SU-DHL-6 (cell line): ENCODE measurements at regions not wholly inside any gene's neighbourhood (a gene's known extent, or its start where the extent isn't known, plus 50 kb on each side); places are given as distances from the start of the nearest gene placed in this dataset.

ENCODE experiments used
- H2AFZ ChIP-seq: fragments of 200-600 bp; sonication (generic); 2 replicates; pipeline ENCODE4 v1.6.1; 2014; ENCODE audit warnings: low read depth, mild to moderate bottlenecking, moderate library complexity, mixed read lengths, antibody characterized with exemption, low read length; ENCODE audit not compliant: severe bottlenecking
- H3F3A ChIP-seq: fragments of 200-600 bp; shearing (Covaris generic); 2 replicates; pipeline ENCODE4 v1.6.0; 2016; ENCODE audit warnings: antibody characterized with exemption, mild to moderate bottlenecking; ENCODE audit not compliant: insufficient read depth
- H3K27ac ChIP-seq: fragments of 200-600 bp; sonication (generic); 2 replicates; pipeline ENCODE4 v1.5.1; 2016; ENCODE audit warnings: low read depth, mild to moderate bottlenecking, low read length, moderate library complexity, mixed read lengths
- H3K27me3 ChIP-seq: fragments of 200-600 bp; sonication (generic), shearing (Covaris generic); 2 replicates; pipeline ENCODE4 v1.6.0; 2014; ENCODE audit warnings: mild to moderate bottlenecking, low read length
- H3K36me3 ChIP-seq: fragments of 200-600 bp; sonication (generic); 2 replicates; pipeline ENCODE4 v1.6.1; 2014; ENCODE audit warnings: mild to moderate bottlenecking, low read length, mixed read lengths
- H3K4me2 ChIP-seq: fragments of 300-600, 200-600 bp; shearing (Covaris generic), sonication (generic); 2 replicates; pipeline ENCODE4 v1.6.0; 2014; ENCODE audit warnings: low read length, low read depth, mild to moderate bottlenecking; ENCODE audit not compliant: poor library complexity, severe bottlenecking
- H3K4me3 ChIP-seq: fragments of 200-600 bp; sonication (generic); 2 replicates; pipeline ENCODE4 v1.5.1; 2014; ENCODE audit warnings: antibody characterized with exemption, low read length, mild to moderate bottlenecking, mixed read lengths; ENCODE audit not compliant: insufficient read depth, poor library complexity, severe bottlenecking
- H3K79me2 ChIP-seq: fragments of 200-600 bp; sonication (generic); 2 replicates; pipeline ENCODE4 v1.6.1; 2014; ENCODE audit warnings: mild to moderate bottlenecking, low read length, moderate library complexity; ENCODE audit not compliant: insufficient read depth
- H3K9ac ChIP-seq: fragments of 200-600 bp; sonication (generic); 2 replicates; pipeline ENCODE4 v1.7.0; 2014; ENCODE audit warnings: mild to moderate bottlenecking, low read length
- H3K9me2 ChIP-seq: fragments of 200-600 bp; sonication (generic); replicated peaks from 2 replicates; pipeline ENCODE4 v1.6.1; 2014; ENCODE audit warnings: low read length; ENCODE audit not compliant: insufficient read depth
- H3K9me3 ChIP-seq: fragments of 200-600 bp; sonication (generic); 2 replicates; pipeline ENCODE4 v1.6.1; 2014; ENCODE audit warnings: low read length, mixed read lengths; ENCODE audit not compliant: insufficient read depth
- H4K20me1 ChIP-seq: fragments of 200-600 bp; sonication (generic); 2 replicates; pipeline ENCODE4 v1.6.1; 2014; ENCODE audit warnings: low read depth, mild to moderate bottlenecking, antibody characterized with exemption, low read length, moderate library complexity, mixed read lengths
- EZH2phosphoT487 ChIP-seq: fragments of 200-600 bp; sonication (generic), shearing (Covaris generic); conservative IDR thresholded peaks from 2 replicates; pipeline ENCODE4 v1.6.1; 2018; ENCODE audit warnings: mild to moderate bottlenecking, antibody characterized with exemption, low read length, moderate library complexity, mixed read lengths
- TF ChIP-seq, protein P1 (sequence below): fragments of 200-600 bp; sonication (generic); IDR thresholded peaks from one replicate; pipeline ENCODE4 v1.5.1; 2017; ENCODE audit warnings: antibody characterized with exemption, mild to moderate bottlenecking, low read length, moderate library complexity; ENCODE audit not compliant: insufficient read depth, poor library complexity, severe bottlenecking

DNA sequence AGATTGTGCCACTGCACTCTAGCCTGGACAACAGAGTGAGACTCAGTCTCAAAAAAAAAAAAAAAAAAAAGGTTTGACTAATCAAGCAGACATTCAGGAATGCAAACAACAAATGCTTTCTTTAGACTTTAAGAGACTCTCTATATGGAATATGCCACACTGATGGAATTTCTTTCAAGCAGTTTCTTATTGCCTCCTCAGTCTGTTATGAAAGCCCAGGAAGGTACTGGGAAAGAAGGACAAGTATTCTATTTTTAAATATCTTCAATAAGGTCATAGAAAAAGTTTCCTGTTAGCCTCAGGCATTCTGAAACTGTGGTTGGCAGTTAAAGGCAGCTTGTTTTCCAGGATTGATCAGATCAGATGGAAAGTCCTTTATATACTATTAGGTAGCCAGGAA lies 241.6 kb downstream of the PIK3C3 start:
- H3K4me3 ChIP-seq: no peak overlapping the region
- H3K36me3 ChIP-seq: no peaks in the 10 kb centered on the region
- no peak for TF ChIP-seq EZH2phosphoT487
- TF ChIP-seq, protein P1, sequence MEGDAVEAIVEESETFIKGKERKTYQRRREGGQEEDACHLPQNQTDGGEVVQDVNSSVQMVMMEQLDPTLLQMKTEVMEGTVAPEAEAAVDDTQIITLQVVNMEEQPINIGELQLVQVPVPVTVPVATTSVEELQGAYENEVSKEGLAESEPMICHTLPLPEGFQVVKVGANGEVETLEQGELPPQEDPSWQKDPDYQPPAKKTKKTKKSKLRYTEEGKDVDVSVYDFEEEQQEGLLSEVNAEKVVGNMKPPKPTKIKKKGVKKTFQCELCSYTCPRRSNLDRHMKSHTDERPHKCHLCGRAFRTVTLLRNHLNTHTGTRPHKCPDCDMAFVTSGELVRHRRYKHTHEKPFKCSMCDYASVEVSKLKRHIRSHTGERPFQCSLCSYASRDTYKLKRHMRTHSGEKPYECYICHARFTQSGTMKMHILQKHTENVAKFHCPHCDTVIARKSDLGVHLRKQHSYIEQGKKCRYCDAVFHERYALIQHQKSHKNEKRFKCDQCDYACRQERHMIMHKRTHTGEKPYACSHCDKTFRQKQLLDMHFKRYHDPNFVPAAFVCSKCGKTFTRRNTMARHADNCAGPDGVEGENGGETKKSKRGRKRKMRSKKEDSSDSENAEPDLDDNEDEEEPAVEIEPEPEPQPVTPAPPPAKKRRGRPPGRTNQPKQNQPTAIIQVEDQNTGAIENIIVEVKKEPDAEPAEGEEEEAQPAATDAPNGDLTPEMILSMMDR: no peak
- no peaks in the 10 kb centered on the region for H3K9me2 ChIP-seq
- no peak overlapping the region for H3K9ac ChIP-seq
- no peaks in the 10 kb centered on the region for H3K27me3 ChIP-seq
- H3K79me2 ChIP-seq: no peaks in the 10 kb centered on the region
- no peak overlapping the region for H3K4me2 ChIP-seq
- no peak overlapping the region for H3K27ac ChIP-seq
- H3F3A ChIP-seq: no peaks in the 10 kb centered on the region
- no peak overlapping the region for H2AFZ ChIP-seq
- no peaks in the 10 kb centered on the region for H4K20me1 ChIP-seq
- no peaks in the 10 kb centered on the region for H3K9me3 ChIP-seq

DNA sequence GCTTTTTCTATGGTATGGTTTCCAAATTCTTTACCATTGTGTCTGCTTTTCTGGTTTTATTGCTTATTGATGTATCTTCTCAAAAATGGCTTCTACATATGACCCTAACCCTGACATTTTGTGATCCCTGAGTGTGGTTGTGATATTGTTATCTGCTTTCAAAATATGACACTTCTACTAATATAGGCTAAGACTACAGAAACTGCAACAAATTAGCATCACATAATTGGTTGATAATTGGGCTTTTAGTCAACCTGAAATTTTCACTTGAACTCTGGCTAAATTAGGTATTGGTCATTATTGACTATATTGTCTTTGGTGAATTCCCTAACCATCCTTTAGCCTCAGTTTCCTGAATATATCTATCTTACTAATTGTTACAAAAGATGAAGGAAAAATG lies 246.1 kb downstream of the PIK3C3 start:
- Histone ChIP-seq H3K79me2 (no peaks in the 10 kb centered on the region), H3K9ac (no peak overlapping the region), H2AFZ (no peak overlapping the region), H3K4me3 (no peak overlapping the region), H3K27ac (no peak overlapping the region), H3K9me3 (no peaks in the 10 kb centered on the region), H3K4me2 (no peak overlapping the region), H3K27me3 (no peaks in the 10 kb centered on the region), H3F3A (no peaks in the 10 kb centered on the region), H4K20me1 (no peaks in the 10 kb centered on the region), H3K9me2 (no peaks in the 10 kb centered on the region), H3K36me3 (no peaks in the 10 kb centered on the region)
- TF ChIP-seq EZH2phosphoT487: no peak
- TF ChIP-seq, protein P1: no peak

DNA sequence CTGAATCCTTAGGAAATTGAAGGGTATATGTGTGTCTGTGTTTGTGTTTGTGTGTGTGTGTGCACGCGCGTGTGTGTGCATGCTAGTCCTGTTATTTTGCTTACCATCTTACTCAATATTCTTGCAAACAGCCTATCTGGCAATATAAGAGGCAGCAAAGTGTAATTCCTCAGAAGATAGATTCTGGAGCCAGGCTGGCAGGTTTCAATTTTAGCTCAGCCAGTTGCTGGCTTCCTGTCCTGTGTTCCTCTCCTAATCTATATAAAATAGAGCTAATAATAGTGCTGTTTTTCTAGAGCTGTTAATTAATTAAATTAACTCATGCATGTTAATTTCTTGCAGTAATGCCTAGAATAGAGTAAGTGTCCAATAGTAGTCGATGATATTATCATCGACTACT lies 256.2 kb downstream of the PIK3C3 start:
- H2AFZ ChIP-seq: no peak overlapping the region
- no peak overlapping the region for H3K4me2 ChIP-seq
- H3F3A ChIP-seq: no peaks in the 10 kb centered on the region
- no peaks in the 10 kb centered on the region for H3K9me3 ChIP-seq
- H3K27me3 ChIP-seq: no peaks in the 10 kb centered on the region; the same call in 1 of the 2 replicates
- H4K20me1 ChIP-seq: no peaks in the 10 kb centered on the region
- TF ChIP-seq, protein P1: no peak
- TF ChIP-seq EZH2phosphoT487: no peak
- H3K79me2 ChIP-seq: no peaks in the 10 kb centered on the region
- H3K4me3 ChIP-seq: no peak overlapping the region
- H3K9ac ChIP-seq: no peak overlapping the region
- H3K36me3 ChIP-seq: no peaks in the 10 kb centered on the region
- H3K9me2 ChIP-seq: no peaks in the 10 kb centered on the region
- H3K27ac ChIP-seq: no peak overlapping the region
